GM19240 (cell line): ENCODE measurements at regions not wholly inside any gene's neighbourhood (a gene's known extent, or its start where the extent isn't known, plus 50 kb on each side); places are given as distances from the start of the nearest gene placed in this dataset.

Experiments used
- DNase-seq: peaks from one replicate; pipeline ENCODE4 v3.0.0; 2011; ENCODE audit warnings: low spot score; ENCODE audit not compliant: insufficient read length

DNA sequence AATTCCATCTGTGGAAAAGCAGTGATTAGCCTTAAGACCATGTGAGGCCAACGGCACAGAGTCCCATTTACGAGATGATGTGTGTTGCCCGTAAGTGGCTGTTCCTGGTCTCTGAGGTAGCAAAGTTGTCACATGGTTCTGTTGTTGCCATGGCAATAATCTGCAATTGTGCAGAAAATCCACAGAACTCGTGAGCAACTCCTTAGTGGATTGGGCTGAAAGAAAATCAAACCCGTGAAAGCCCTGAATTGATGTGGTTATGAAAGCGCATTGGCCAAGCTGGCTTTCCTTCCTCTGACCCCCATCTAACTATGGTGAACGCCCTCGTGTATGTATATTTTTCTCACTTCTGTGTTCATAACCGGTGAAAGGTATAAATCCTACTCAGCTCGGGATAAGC is 614.7 kb downstream of the EBF1 start:
- DNase-seq = no peak

- no peak for DNase-seq
These were observed 615.6 kb downstream of the EBF1 start for GRCh38 chr5:158484150-158484549.

DNA sequence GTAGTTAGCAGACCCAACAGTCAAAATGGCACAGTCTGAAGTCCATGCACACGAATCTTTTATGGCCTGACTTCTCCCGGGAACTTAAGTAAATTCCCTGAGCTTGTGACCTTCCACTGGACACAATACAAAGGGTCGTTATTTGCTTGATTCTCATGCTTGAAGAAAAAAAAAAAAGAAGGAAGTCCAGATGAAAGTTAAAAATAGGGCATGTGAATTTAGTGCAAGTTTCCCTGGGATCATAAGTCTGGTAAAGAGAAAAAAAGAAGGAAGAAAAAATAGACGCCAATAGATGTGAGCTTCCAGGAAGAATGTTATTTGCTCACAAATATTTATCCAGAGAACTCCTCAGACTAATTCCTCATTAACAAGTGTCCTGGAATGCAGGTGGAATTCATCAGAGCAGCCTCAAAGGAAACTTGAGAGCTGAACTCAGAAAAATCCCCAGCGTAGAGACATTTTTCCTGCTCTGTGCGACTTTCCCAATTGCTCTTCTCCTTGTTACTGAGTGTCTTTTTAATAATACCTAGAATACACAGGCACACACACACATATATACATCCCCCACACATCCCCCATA is 616.3 kb downstream of the EBF1 start:
- no peak for DNase-seq

- DNase-seq = no peak
These were observed 617.6 kb downstream of the EBF1 start for GRCh38 chr5:158482125-158482524.

- no peak for DNase-seq
These were observed 619.2 kb upstream of the CLINT1 start for GRCh38 chr5:158478139-158478538.

- no peak for DNase-seq
These were observed 618.3 kb upstream of the CLINT1 start for GRCh38 chr5:158477214-158477613.

DNA sequence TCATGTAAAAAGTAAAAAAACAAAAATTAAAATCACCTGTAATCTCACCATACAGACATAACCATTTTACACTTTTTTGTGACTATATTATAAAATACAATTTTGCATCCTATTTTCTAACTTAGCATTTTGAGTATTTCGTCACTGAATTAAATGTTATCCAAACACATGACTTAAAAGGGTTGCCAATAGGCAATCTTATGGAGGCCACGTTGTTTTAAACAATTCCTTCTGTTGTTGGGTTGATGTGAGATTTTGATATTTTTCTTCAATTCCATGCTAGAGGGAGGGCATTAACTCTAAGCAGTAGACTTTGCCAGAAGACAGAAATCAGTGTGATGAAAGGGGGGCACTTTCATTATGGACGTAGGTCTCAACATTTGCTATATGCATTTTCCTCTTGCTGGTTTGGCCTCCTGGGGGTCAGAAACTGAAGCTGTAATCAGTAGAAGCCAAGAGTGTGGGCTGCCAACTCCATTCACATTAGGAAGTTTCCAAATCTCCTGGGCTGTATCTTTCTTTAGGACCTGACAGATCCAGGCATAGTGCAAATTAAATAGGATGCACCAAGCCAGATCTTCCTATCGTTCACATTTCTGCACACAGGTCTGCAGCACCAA is 614.2 kb upstream of the CLINT1 start:
- DNase-seq = no peak

DNA sequence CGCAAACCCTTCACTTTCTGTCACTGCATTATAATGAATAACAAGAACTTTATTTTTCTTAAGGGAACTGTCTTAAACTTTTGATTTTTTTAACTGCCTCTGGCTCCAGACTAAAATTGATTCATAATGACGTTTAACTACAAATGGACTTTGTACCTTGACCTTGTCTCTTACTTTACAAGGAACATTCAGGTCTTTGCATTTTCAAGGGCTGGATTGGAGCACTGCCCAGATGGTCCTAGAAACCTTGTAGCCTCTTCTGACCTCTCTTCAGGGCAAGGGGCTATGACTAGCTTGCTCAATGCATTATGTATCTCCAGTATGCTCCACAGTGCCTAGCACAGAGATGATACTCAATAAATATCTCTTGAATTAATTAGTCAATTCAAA is 612.6 kb upstream of the CLINT1 start:
- no peak for DNase-seq

DNA sequence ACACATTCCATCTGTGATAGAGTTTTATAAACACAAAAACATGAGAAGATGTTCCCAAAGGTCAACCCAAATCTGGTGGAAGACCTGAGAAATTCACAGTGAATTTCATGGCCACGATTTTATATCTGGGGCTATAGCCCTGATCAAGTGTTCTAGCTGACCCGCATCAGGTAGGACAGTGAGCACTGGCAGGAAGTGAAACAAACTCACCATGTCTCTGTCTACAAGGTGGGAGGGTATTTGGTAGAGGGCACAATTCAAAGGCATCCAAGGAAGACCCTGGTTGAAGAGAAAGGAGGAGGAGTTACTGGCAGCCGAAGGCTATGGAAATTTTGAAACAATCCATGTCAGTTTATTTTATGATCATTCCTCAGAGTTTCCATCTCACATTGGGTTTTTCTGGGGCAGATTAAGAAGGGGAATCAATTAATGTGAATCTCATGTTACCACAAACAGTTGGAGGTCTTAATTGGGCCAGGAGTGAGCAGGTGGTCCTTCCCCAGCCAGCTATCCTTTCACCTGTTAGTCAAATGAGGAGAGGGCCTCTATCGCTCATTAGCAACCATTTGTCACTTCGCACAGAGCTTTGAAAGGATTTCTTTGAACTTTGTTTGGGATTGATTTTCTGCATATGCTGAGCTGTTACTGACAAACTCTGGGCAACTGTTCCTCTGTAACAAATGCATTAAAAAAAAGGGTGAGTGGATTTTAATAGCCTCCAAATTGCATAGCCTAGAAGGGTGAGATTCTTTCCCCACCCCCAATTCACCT is 612.0 kb upstream of the CLINT1 start:
- no peak for DNase-seq

DNA sequence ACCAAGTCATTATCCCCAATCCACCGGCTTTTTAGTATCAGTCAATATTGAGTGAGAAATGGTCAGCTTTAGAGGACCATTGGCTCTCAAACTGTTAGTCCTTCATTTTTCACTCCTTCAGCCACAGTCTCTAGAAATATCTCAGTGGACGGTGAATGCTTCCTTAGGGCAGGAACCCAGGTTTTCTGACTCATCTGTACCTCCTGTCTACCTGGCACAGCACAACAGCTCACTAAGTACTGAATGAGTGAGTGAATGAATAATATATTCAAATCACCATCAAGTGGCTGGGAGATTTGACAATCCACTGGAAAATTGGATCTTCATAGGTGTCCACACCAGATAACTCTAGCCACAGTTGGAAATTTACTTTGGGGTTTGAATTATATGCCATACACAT is 609.5 kb upstream of the CLINT1 start:
- no peak for DNase-seq

DNA sequence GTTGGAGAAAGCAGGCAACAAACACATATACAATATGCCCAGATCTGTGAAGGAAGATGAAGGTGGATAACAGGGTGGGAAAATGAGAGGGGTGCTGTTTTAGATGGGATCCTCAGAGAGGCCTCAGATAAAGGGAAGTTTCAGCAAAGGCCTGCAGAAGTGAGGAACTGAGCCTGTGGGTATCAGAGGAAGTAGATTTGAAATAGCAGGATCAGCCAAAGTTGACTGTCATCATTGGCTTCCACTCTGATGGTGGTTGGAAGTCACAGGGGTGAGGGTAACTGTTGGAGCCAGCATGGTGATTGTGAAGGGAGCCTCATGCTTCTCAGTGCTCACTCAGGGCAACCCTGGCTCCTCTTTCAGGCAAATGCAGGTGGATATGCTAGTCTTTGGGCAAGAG is 607.2 kb upstream of the CLINT1 start:
- no peak for DNase-seq

DNA sequence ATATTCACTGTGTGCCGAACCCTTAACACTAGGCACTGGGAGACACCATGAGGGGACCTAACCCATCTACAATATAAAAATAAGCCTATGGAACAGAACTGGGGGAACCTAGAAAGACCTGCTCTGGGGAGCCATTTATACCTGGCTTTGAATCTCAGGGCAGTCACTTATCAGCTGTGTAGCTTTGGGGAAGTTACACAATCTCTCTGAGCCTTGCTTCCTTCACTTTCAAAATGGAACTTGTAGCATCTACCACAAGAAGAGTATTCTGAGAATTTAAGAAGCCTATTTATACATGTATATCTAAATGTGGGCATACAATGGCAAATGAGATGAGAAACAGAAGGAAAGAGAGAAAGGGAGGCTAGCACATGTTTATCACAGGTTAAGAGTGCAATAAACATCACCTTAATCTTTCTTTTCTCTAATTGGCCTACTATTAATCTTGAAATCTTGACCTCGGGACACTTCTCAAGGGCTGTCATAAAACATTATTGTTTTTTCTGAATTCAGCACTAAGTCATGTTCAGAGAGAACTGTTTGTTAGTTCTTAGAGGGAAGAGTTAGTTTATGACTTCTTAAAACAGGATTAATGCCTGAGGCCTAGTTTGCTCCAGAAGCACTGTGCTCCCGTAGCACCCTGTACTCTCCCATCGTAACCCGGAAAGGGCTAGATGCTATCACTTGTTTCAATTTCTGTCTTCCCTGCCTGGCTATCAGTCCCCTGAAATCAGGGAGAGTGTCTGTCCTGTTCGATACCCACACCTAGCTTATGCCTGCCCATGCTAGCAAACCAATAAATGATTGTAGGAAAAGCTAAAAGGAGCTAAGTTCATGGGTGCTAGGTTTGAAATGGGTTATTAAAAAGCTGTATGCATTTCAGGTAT is 606.4 kb upstream of the CLINT1 start:
- no peak for DNase-seq

GRCh38 chr5:158464383-158464782 is 605.4 kb upstream of the CLINT1 start:
- DNase-seq = no peak

GRCh38 chr5:158463938-158464337 is 605.0 kb upstream of the CLINT1 start:
- DNase-seq = no peak

- no peak for DNase-seq
These were observed 604.2 kb upstream of the CLINT1 start for GRCh38 chr5:158463188-158463587.

GRCh38 chr5:158462349-158463114 is 603.6 kb upstream of the CLINT1 start:
- DNase-seq = no peak

- no peak for DNase-seq
These were observed 602.4 kb upstream of the CLINT1 start for GRCh38 chr5:158461240-158461854.

DNA sequence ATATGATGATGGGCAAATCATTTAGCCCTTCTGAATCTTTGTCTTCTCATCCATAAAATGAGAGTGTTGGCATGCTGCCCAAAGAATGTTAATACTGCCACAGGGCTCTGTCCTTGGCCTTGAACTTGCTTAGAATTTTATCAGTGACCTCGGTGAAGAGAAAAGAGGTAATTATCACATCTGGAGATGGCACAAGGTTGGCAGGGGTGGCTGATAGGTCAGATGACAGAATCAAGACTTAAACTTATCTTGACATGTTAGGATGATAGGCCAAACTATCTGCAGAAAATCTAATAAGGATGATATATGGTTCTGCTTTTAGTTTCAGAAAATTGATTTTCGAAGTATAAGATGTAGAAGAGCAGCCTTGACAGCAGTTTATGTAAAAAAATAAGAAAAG is 599.1 kb upstream of the CLINT1 start:
- no peak for DNase-seq

GRCh38 chr5:158456756-158457155 is 597.8 kb upstream of the CLINT1 start:
- DNase-seq = no peak

DNA sequence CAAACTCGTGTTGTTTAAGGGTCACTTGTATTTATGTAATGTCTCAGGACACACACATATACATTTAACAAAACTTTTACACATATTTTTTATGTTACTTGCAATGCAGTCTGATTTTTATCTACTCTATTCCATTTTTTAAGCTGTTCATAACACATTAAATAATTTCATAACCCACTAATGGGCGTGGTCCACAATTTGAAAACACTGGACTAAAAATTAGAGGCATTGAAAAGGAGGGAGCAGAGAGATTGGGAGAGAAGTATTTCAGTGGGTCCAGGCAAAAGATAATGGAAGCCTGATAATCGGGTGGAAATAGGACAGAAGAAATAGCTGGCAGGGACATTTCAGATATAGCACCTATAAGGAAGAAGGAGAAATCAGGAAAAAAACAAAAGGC is 597.3 kb upstream of the CLINT1 start:
- DNase-seq = no peak
